BE2C (cell line): ENCODE measurements at regions not wholly inside any gene's neighbourhood (a gene's known extent, or its start where the extent isn't known, plus 50 kb on each side); places are given as distances from the start of the nearest gene placed in this dataset.

ENCODE experiments used
- DNase-seq: peaks from one replicate; pipeline ENCODE4 v3.0.0-alpha.2; 2020
- H3K27me3 ChIP-seq: fragments of 250-450 bp; sonication (Bioruptor Pico); 2 replicates; pipeline ENCODE4 v1.5.1; 2020; ENCODE audit warnings: mild to moderate bottlenecking
- H3K36me3 ChIP-seq: fragments of 250-450 bp; sonication (Bioruptor Pico); 2 replicates; pipeline ENCODE4 v1.5.1; 2020; ENCODE audit warnings: mild to moderate bottlenecking
- H3K4me1 ChIP-seq: fragments of 250-450 bp; sonication (Bioruptor Pico); 2 replicates; pipeline ENCODE4 v1.5.1; 2020
- H3K4me3 ChIP-seq: 2 replicates; pipeline ENCODE4 v1.5.1; 2011; ENCODE audit warnings: low read depth, low read length
- H3K9me3 ChIP-seq: fragments of 250-450 bp; sonication (Bioruptor Pico); 2 replicates; pipeline ENCODE4 v1.5.1; 2020
- TF ChIP-seq, protein P1 (sequence below): IDR thresholded peaks from 2 replicates; pipeline ENCODE4 v1.5.1; 2012; ENCODE audit warnings: mild to moderate bottlenecking, low read depth, low read length

DNA sequence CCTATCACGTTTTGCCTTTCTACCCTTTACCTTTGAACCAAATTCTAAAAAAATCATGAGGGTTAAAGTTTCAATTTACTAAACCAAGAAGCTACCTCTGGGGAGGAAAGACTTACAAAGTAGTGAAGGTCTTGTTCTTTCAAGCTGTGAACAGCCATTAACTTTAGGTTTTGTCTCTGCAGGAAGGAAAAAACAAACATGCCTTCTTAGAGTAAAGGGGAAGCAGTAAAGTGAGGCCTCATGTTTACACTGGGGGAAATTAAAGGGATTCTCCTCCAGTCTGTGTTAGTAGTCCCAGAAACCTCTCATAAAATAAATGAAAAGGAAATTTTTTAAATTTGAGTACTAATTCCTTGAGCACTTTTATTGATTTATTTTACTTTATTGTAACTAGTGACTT, 780.2 kb upstream of the ADGRL2 start:
- no peaks in the 10 kb centered on the region for H3K4me1 ChIP-seq
- H3K9me3 ChIP-seq = no peaks in the 10 kb centered on the region
- H3K27me3 ChIP-seq = no peaks in the 10 kb centered on the region
- TF ChIP-seq, protein P1, sequence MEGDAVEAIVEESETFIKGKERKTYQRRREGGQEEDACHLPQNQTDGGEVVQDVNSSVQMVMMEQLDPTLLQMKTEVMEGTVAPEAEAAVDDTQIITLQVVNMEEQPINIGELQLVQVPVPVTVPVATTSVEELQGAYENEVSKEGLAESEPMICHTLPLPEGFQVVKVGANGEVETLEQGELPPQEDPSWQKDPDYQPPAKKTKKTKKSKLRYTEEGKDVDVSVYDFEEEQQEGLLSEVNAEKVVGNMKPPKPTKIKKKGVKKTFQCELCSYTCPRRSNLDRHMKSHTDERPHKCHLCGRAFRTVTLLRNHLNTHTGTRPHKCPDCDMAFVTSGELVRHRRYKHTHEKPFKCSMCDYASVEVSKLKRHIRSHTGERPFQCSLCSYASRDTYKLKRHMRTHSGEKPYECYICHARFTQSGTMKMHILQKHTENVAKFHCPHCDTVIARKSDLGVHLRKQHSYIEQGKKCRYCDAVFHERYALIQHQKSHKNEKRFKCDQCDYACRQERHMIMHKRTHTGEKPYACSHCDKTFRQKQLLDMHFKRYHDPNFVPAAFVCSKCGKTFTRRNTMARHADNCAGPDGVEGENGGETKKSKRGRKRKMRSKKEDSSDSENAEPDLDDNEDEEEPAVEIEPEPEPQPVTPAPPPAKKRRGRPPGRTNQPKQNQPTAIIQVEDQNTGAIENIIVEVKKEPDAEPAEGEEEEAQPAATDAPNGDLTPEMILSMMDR = no peak
- H3K4me3 ChIP-seq = no peak overlapping the region
- H3K36me3 ChIP-seq = no peaks in the 10 kb centered on the region
- DNase-seq = no peak

DNA sequence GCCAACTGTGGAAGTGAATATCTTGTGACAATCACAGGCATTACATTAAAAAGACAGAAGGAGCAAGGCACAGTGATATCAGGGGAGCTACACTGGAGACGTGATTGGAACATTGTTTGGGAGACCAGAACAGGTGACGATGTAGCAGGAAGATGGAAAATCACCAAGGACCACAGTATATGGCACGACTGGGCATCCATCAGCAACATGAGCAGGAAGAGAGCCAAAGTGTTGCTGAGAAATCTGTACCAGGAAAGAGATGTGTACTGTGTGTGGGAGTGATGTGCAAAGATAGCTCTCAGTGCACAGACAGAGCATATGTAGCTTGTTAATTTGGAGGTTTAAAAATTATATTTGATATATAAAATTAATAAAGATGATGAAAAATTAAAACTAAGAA, 790.6 kb upstream of the ADGRL2 start:
- TF ChIP-seq, protein P1 = no peak
- no peaks in the 10 kb centered on the region for H3K4me1 ChIP-seq
- no peak overlapping the region for H3K4me3 ChIP-seq
- no peak for DNase-seq
- H3K36me3 ChIP-seq = no peaks in the 10 kb centered on the region
- no peaks in the 10 kb centered on the region for H3K9me3 ChIP-seq
- no peaks in the 10 kb centered on the region for H3K27me3 ChIP-seq

DNA sequence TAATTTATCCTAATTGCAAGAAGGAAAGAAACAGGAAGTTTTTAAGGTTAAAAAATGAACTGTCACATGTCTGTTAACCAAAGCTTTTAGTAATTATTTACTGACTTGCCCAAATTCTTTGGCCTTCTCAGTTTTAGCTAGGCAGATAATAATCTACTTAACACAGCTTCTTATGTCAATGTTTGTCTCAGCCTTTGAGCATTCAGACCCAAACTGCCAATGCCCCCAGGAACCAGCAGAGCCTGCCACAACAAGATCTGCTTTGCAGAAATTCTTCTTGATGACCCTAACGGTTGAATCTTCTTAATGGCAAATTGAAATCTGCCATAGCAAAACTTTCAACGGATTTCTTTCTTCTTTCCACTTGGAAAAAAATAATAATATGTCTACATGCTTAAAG, 792.4 kb upstream of the ADGRL2 start:
- Histone ChIP-seq H3K4me3 (no peak overlapping the region), H3K9me3 (no peaks in the 10 kb centered on the region), H3K27me3 (no peaks in the 10 kb centered on the region), H3K36me3 (no peaks in the 10 kb centered on the region), H3K4me1 (no peaks in the 10 kb centered on the region)
- DNase-seq = no peak
- TF ChIP-seq, protein P1 = no peak

DNA sequence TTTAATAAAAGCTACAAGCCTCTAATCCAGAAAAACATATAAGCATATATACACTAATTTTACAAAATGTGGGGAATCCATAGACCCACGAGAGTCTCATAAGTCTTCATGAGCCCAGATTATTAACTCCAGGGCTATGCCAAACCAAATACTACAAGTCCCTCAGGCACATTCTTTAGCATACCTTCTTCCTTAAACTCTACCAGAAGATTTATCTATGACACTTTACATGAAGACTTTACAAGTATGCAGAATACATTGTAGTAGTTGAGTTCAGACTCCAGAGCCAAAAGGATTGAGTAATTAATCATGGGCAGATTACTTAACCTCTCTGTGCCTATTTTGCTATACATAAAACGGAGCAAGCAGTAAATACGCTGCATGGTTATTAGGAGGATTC, 793.7 kb upstream of the ADGRL2 start:
- no peaks in the 10 kb centered on the region for H3K9me3 ChIP-seq
- TF ChIP-seq, protein P1 = no peak
- no peaks in the 10 kb centered on the region for H3K4me1 ChIP-seq
- H3K4me3 ChIP-seq = no peak overlapping the region
- DNase-seq = no peak
- no peaks in the 10 kb centered on the region for H3K36me3 ChIP-seq
- no peaks in the 10 kb centered on the region for H3K27me3 ChIP-seq

DNA sequence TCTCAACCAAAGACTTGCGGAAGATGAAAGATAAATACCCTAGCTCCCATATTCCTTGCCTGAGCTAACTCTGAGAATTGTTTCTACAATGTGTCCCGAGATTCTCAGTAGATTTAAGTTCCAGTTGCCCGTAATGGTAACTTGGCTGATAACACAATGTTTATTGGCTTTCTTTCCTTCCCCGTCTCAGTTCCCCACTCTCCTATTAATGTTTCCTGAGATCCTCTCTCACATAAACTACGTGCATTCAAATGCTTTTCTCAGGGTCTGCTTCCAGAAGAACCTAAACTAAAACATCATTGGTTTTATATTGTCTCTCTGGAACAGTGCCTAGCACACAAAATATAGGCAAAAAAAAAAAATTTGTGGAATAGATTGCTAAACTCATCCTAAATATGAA, 794.2 kb upstream of the ADGRL2 start:
- TF ChIP-seq, protein P1 = no peak
- no peak for DNase-seq
- Histone ChIP-seq H3K4me1 (no peaks in the 10 kb centered on the region), H3K27me3 (no peaks in the 10 kb centered on the region), H3K36me3 (no peaks in the 10 kb centered on the region), H3K9me3 (no peaks in the 10 kb centered on the region), H3K4me3 (no peak overlapping the region)

DNA sequence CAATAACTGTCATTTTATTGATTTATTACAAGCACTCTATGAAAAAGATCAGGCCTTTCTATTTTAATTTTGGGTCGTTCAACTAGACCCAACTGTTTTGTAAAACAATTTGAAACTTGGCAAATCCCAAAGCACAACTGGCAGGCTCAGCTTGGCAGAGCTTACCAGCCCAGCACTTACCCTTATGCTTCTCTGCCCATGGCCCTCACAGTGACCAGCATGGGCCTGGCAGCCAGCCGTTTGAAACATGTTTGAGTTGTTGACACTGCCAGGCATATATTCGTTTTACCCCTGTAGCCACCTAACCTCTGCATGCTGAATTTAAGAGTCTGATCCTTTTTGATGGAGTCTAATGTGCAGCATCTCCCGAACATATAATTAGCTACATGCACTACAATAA, 796.7 kb upstream of the ADGRL2 start:
- no peak for DNase-seq

More for the DNA sequence above, 796.7 kb upstream of the ADGRL2 start:
- no peak overlapping the region for H3K4me3 ChIP-seq
- H3K36me3 ChIP-seq = no peaks in the 10 kb centered on the region
- no peaks in the 10 kb centered on the region for H3K9me3 ChIP-seq
- no peaks in the 10 kb centered on the region for H3K27me3 ChIP-seq
- TF ChIP-seq, protein P1 = no peak
- H3K4me1 ChIP-seq = no peaks in the 10 kb centered on the region
